PFSK-1 (cell line): ENCODE measurements at regions not wholly inside any gene's neighbourhood (a gene's known extent, or its start where the extent isn't known, plus 50 kb on each side); places are given as distances from the start of the nearest gene placed in this dataset.

ENCODE experiments used
- FOXP2 ChIP-seq: optimal IDR thresholded peaks from 2 replicates; pipeline ENCODE3; 2011; ENCODE audit warnings: borderline replicate concordance, control low read depth, inconsistent platforms; ENCODE audit not compliant: insufficient read depth; ENCODE audit errors: extremely low read length, extremely low read depth
- POLR2AphosphoS5 ChIP-seq: IDR thresholded peaks from 2 replicates; pipeline ENCODE4 v1.6.1; 2012; ENCODE audit warnings: low read depth, mild to moderate bottlenecking, control low read depth, low read length, moderate library complexity
- REST ChIP-seq, 2 experiments: IDR thresholded peaks; 2 replicates each; pipeline versions ENCODE4 v1.6.1 to v1.8.0; 2011 to 2012; ENCODE audit warnings: low read depth in 2 of 2, low read length in 2 of 2, control low read depth in 1 of 2, inconsistent platforms in 1 of 2, mild to moderate bottlenecking in 1 of 2, moderate library complexity in 1 of 2; ENCODE audit not compliant: insufficient read depth in 1 of 2
- SIN3A ChIP-seq: IDR thresholded peaks from 2 replicates; pipeline ENCODE4 v1.6.1; 2012; ENCODE audit warnings: mild to moderate bottlenecking, low read length, moderate library complexity, borderline replicate concordance; ENCODE audit not compliant: insufficient read depth
- TAF1 ChIP-seq: IDR thresholded peaks from 2 replicates; pipeline ENCODE4 v1.6.1; 2012; ENCODE audit warnings: low read length, control low read depth, borderline replicate concordance; ENCODE audit not compliant: insufficient read depth

- TF ChIP-seq TAF1 (no peak), POLR2AphosphoS5 (no peak), SIN3A (no peak), FOXP2 (no peak), REST (IDR thresholded peaks at IDR 0.05; ENCODE audit: insufficient read depth in 1 of 2, low read depth in 2 of 2, low read length in 2 of 2) (no peak)
Observed at GRCh38 chr7:35983626-35984025, 169.4 kb upstream of the EEPD1 start.

GRCh38 chr7:35985126-35985754, 167.8 kb upstream of the EEPD1 start:
- TF ChIP-seq SIN3A: no peak
- no peak for TF ChIP-seq FOXP2
- TF ChIP-seq POLR2AphosphoS5: no peak
- no peak for TF ChIP-seq REST (IDR thresholded peaks at IDR 0.05; ENCODE audit: insufficient read depth in 1 of 2, low read depth in 2 of 2, low read length in 2 of 2)
- no peak for TF ChIP-seq TAF1

- TF ChIP-seq SIN3A (no peak), POLR2AphosphoS5 (no peak), FOXP2 (no peak), REST (IDR thresholded peaks at IDR 0.05; ENCODE audit: insufficient read depth in 1 of 2, low read depth in 2 of 2, low read length in 2 of 2) (no peak), TAF1 (no peak)
Observed at GRCh38 chr7:35987016-35987415, 166.0 kb upstream of the EEPD1 start.

- TF ChIP-seq FOXP2: no peak
- no peak for TF ChIP-seq REST (IDR thresholded peaks at IDR 0.05; ENCODE audit: insufficient read depth in 1 of 2, low read depth in 2 of 2, low read length in 2 of 2)
- no peak for TF ChIP-seq POLR2AphosphoS5
- TF ChIP-seq SIN3A: no peak
- no peak for TF ChIP-seq TAF1
Observed at GRCh38 chr7:35988105-35988504, 164.9 kb upstream of the EEPD1 start.

- TF ChIP-seq REST (IDR thresholded peaks at IDR 0.05; ENCODE audit: insufficient read depth in 1 of 2, low read depth in 2 of 2, low read length in 2 of 2) (no peak), TAF1 (no peak), POLR2AphosphoS5 (no peak), FOXP2 (no peak), SIN3A (no peak)
Observed at GRCh38 chr7:35988818-35989217, 164.2 kb upstream of the EEPD1 start.
